ENCODE measurements at regions not wholly inside any gene's neighbourhood (a gene's known extent, or its start where the extent isn't known, plus 50 kb on each side); places are given as distances from the start of the nearest gene placed in this dataset.

DNA sequence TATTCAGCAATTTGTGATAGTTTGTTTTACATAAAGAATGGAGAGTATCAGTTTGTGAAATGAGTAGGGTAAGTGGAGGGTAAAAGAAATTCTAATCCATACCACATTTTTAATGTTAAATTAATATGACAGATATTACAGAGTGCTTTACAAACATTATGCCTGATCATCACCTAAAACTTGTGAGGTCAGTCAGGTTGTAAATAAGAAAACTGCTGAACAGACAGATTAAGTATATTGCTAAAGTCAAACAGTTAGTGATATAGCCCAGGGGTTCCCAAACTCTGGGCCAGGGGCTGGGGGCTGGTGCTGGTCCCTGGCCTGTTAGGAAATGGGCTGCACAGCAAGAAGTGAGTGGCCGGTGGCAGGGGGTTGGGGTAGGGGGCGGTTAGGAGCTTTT lies 273.6 kb downstream of the TRAM1L1 start:
- Histone ChIP-seq H3K4me3 (ENCODE audit: low read length) (no peak overlapping the region), H3K9me3 (ENCODE audit: low read length) (no peaks in the 10 kb centered on the region), H3K4me1 (ENCODE audit: insufficient read depth, low read length) (no peaks in the 10 kb centered on the region), H3K36me3 (ENCODE audit: insufficient read depth, low read length) (no peaks in the 10 kb centered on the region), H3K27me3 (ENCODE audit: insufficient read depth, low read length, poor library complexity, severe bottlenecking) (no peaks in the 10 kb centered on the region), H3K27ac (ENCODE audit: low read depth, low read length) (no peak overlapping the region)
- H3K4me3 Mint-ChIP-seq, result no peak overlapping the region
- no peaks in the 10 kb centered on the region for H3K4me1 Mint-ChIP-seq
- H3K36me3 Mint-ChIP-seq, result no peaks in the 10 kb centered on the region
- H3K27ac Mint-ChIP-seq, result no peak overlapping the region
- CTCF ChIA-PET, result no interaction called here
- H3K27me3 Mint-ChIP-seq, result no peaks in the 10 kb centered on the region
- no peak for DNase-seq
- POLR2A ChIA-PET, result no interaction called here
- H3K9me3 Mint-ChIP-seq, result peaks cover 0 to 16% (median 7%) of the 10 kb centered on the region in 5 donors

DNA sequence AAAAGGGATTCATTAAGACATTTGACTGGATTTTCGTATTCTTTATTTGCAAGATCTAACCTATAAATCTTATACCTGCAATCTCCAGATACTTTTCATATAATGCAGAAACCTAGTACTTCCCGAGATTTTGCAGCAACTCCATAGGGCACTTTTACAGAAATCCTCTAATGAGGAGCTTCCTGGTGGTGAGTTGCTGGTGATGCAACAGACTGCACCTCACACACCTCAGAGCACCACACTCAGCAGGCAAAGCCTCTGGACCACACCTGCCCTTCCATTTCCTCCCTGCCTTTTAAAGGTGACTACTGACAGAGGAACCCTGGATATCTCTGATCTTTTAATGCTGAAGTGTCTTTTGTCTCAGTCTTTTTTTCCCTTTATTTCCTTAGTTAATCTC lies 289.4 kb downstream of the TRAM1L1 start:
- no peaks in the 10 kb centered on the region for H3K9me3 ChIP-seq (ENCODE audit: low read length)
- no peak overlapping the region for H3K27ac Mint-ChIP-seq
- POLR2A ChIA-PET, result no interaction called here
- peaks cover 0 to 6% (median 0%) of the 10 kb centered on the region in 5 donors for H3K9me3 Mint-ChIP-seq
- H3K4me3 ChIP-seq (ENCODE audit: low read length), result no peak overlapping the region
- no peaks in the 10 kb centered on the region for H3K36me3 Mint-ChIP-seq
- no peaks in the 10 kb centered on the region for H3K27me3 Mint-ChIP-seq
- H3K27ac ChIP-seq (ENCODE audit: low read depth, low read length), result no peak overlapping the region
- no peaks in the 10 kb centered on the region for H3K36me3 ChIP-seq (ENCODE audit: insufficient read depth, low read length)
- H3K4me3 Mint-ChIP-seq, result no peak overlapping the region
- no peaks in the 10 kb centered on the region for H3K4me1 ChIP-seq (ENCODE audit: insufficient read depth, low read length)
- no peaks in the 10 kb centered on the region for H3K27me3 ChIP-seq (ENCODE audit: insufficient read depth, low read length, poor library complexity, severe bottlenecking)
- DNase-seq, result no peak
- CTCF ChIA-PET, result no interaction called here
- no peaks in the 10 kb centered on the region for H3K4me1 Mint-ChIP-seq

DNA sequence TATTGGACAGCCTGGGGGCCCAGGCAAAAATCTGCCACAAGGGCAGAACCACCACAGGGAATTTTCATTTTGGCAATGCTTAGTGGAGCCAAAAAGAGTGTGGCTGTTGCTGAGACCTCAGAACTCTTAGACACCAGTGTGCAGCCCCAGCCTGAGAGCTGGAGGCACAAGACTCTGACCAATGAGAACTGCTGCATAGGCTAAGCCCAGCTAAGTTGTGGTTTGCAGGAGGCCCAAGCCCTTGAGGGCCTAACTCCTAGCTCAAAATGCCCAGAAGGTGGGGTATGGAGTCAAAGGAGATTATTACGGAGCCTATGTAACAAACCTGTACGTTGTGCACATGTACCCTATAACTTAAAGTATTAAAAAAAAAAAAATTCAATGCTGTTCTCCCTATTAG lies 296.7 kb downstream of the TRAM1L1 start:
- no peak overlapping the region for H3K27ac Mint-ChIP-seq
- H3K9me3 Mint-ChIP-seq, result peaks cover 0 to 17% (median 0%) of the 10 kb centered on the region in 5 donors
- ChIA-PET CTCF (no interaction called here), POLR2A (no interaction called here)
- DNase-seq, result no peak
- Histone ChIP-seq H3K4me3 (ENCODE audit: low read length) (no peak overlapping the region), H3K36me3 (ENCODE audit: insufficient read depth, low read length) (no peaks in the 10 kb centered on the region), H3K27ac (ENCODE audit: low read depth, low read length) (no peak overlapping the region), H3K4me1 (ENCODE audit: insufficient read depth, low read length) (no peaks in the 10 kb centered on the region), H3K27me3 (ENCODE audit: insufficient read depth, low read length, poor library complexity, severe bottlenecking) (no peaks in the 10 kb centered on the region), H3K9me3 (ENCODE audit: low read length) (no peaks in the 10 kb centered on the region)
- H3K4me1 Mint-ChIP-seq, result no peaks in the 10 kb centered on the region
- H3K27me3 Mint-ChIP-seq, result no peaks in the 10 kb centered on the region
- no peaks in the 10 kb centered on the region for H3K36me3 Mint-ChIP-seq
- no peak overlapping the region for H3K4me3 Mint-ChIP-seq

DNA sequence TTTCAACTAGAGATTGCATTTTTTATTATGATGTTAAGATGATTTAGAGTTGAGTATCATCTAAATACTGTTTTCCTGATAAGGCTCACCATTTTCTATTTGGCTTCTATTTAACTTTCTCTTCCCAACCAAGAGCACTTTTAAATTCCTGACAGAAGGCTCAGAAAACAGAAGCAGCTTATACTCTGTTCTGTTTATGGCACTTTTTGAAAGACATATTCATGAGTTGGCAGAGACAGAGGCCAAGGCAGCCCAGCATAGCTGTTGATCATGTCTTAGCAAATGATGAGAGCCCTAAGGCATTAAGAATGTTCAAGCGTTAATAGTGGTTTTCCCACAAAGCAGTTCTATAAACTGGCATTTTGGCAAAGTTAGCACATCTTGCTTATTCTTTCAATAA lies 330.3 kb downstream of the TRAM1L1 start:
- Histone ChIP-seq H3K4me3 (ENCODE audit: low read length) (no peak overlapping the region), H3K4me1 (ENCODE audit: insufficient read depth, low read length) (no peaks in the 10 kb centered on the region), H3K9me3 (ENCODE audit: low read length) (no peaks in the 10 kb centered on the region), H3K27ac (ENCODE audit: low read depth, low read length) (no peak overlapping the region), H3K27me3 (ENCODE audit: insufficient read depth, low read length, poor library complexity, severe bottlenecking) (no peaks in the 10 kb centered on the region), H3K36me3 (ENCODE audit: insufficient read depth, low read length) (no peaks in the 10 kb centered on the region)
- ChIA-PET POLR2A (no interaction called here), CTCF (no interaction called here)
- Mint-ChIP-seq H3K9me3 (peaks cover 0 to 4% (median 2%) of the 10 kb centered on the region in 5 donors), H3K27ac (no peak overlapping the region), H3K4me1 (no peaks in the 10 kb centered on the region), H3K4me3 (no peak overlapping the region), H3K27me3 (no peaks in the 10 kb centered on the region), H3K36me3 (no peaks in the 10 kb centered on the region)
- DNase-seq, result no peak

DNA sequence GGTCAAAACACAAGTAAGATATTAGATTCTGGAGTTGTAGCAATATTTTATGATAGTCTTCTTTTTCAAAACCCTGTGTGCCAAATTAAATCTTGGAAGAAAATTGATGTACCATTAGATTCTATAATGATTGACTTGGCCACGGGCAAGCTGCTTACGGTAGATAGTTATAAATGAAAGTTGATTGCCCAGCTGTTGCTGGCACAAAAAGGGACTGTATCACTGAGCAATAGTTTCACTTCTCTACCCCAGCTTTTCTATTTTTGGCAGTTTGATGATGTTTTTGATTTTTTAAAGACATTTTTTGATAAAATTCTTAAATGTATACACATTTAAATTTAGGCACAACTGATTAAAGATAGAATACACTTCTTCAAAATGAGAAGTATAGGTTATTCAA lies 333.3 kb downstream of the TRAM1L1 start:
- H3K9me3 Mint-ChIP-seq, result peaks cover 0 to 8% (median 4%) of the 10 kb centered on the region in 5 donors
- H3K36me3 ChIP-seq (ENCODE audit: insufficient read depth, low read length), result no peaks in the 10 kb centered on the region
- no peak overlapping the region for H3K4me3 ChIP-seq (ENCODE audit: low read length)
- no peak overlapping the region for H3K27ac ChIP-seq (ENCODE audit: low read depth, low read length)
- no peaks in the 10 kb centered on the region for H3K4me1 ChIP-seq (ENCODE audit: insufficient read depth, low read length)
- H3K27me3 ChIP-seq (ENCODE audit: insufficient read depth, low read length, poor library complexity, severe bottlenecking), result no peaks in the 10 kb centered on the region
- H3K4me3 Mint-ChIP-seq, result no peak overlapping the region
- no peak overlapping the region for H3K27ac Mint-ChIP-seq
- H3K27me3 Mint-ChIP-seq, result no peaks in the 10 kb centered on the region
- H3K4me1 Mint-ChIP-seq, result no peaks in the 10 kb centered on the region
- ChIA-PET CTCF (no interaction called here), POLR2A (no interaction called here)
- no peaks in the 10 kb centered on the region for H3K36me3 Mint-ChIP-seq
- no peaks in the 10 kb centered on the region for H3K9me3 ChIP-seq (ENCODE audit: low read length)
- no peak for DNase-seq

DNA sequence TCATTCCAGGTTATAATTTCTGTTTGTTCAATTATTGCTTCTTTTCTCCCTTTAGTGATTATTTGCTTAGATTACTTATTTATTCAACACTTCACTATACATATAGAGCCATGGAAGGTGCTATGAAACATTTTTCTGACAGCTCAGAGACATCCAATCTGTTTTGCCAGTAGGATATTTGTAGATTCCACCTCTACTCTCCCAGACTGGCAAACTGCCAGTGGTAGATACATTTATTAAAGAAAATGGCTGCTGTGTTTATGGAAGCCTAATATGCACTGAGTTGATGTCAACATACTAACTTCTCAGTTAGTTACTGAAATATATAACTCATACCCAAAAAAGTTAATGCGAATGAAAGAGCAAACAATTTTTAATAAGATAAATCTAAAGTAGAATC lies 348.6 kb downstream of the TRAM1L1 start:
- H3K9me3 ChIP-seq (ENCODE audit: low read length), result no peaks in the 10 kb centered on the region
- no peaks in the 10 kb centered on the region for H3K36me3 ChIP-seq (ENCODE audit: insufficient read depth, low read length)
- no peak overlapping the region for H3K4me3 ChIP-seq (ENCODE audit: low read length)
- ChIA-PET CTCF (no interaction called here), POLR2A (no interaction called here)
- H3K27me3 ChIP-seq (ENCODE audit: insufficient read depth, low read length, poor library complexity, severe bottlenecking), result no peaks in the 10 kb centered on the region
- H3K27ac ChIP-seq (ENCODE audit: low read depth, low read length), result no peak overlapping the region
- H3K27ac Mint-ChIP-seq, result no peak overlapping the region
- H3K4me1 Mint-ChIP-seq, result no peaks in the 10 kb centered on the region
- no peaks in the 10 kb centered on the region for H3K4me1 ChIP-seq (ENCODE audit: insufficient read depth, low read length)
- no peaks in the 10 kb centered on the region for H3K36me3 Mint-ChIP-seq
- no peak overlapping the region for H3K4me3 Mint-ChIP-seq
- no peaks in the 10 kb centered on the region for H3K27me3 Mint-ChIP-seq
- DNase-seq, result no peak
- peaks cover 0 to 25% (median 8%) of the 10 kb centered on the region in 5 donors for H3K9me3 Mint-ChIP-seq

DNA sequence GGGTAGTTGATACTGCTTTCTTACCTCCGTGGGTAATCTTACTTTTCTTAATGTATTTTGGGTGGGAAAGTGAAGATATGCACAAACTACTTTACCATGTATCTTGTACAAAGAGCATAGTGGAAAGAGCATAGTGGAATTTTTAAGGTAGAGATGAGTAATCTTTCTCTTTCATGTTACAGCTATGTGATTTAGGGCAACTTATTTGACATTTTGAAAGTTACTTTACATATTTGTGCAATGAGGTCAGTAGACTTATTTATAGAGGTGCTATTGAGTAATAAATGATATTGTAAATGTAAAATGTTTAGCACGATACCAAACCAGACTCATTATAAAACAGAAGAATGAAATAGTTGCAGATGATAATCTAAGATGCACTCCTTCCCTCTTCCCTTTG lies 351.2 kb downstream of the TRAM1L1 start:
- no peak overlapping the region for H3K4me3 Mint-ChIP-seq
- peaks cover 0 to 29% (median 3%) of the 10 kb centered on the region in 5 donors for H3K9me3 Mint-ChIP-seq
- Histone ChIP-seq H3K9me3 (ENCODE audit: low read length) (no peaks in the 10 kb centered on the region), H3K36me3 (ENCODE audit: insufficient read depth, low read length) (no peaks in the 10 kb centered on the region), H3K27ac (ENCODE audit: low read depth, low read length) (no peak overlapping the region), H3K4me1 (ENCODE audit: insufficient read depth, low read length) (no peaks in the 10 kb centered on the region), H3K27me3 (ENCODE audit: insufficient read depth, low read length, poor library complexity, severe bottlenecking) (no peaks in the 10 kb centered on the region), H3K4me3 (ENCODE audit: low read length) (no peak overlapping the region)
- no peaks in the 10 kb centered on the region for H3K4me1 Mint-ChIP-seq
- no peaks in the 10 kb centered on the region for H3K36me3 Mint-ChIP-seq
- no peak overlapping the region for H3K27ac Mint-ChIP-seq
- no peaks in the 10 kb centered on the region for H3K27me3 Mint-ChIP-seq
- ChIA-PET POLR2A (no interaction called here), CTCF (no interaction called here)
- no peak for DNase-seq

DNA sequence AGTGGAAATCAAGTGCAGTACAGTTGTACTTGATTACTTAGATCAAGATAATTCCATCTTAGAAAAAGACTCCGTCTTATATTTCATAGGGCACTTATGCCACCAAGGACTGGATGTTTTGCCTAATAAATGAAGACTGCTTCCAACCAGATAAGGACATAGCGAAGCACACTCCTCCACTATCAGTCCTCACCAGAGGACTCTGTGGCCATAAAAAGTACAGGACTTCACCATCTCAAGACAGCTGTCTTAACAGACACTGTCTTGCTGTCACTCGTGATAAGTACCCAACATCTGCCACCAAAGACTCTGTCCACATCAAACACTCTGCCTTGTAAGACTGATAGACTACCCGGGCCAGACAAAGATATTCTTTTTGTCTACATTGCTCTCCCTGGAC lies 352.0 kb downstream of the TRAM1L1 start:
- H3K9me3 Mint-ChIP-seq, result peaks cover 0 to 29% (median 3%) of the 10 kb centered on the region in 5 donors
- no peak overlapping the region for H3K27ac ChIP-seq (ENCODE audit: low read depth, low read length)
- no peaks in the 10 kb centered on the region for H3K27me3 ChIP-seq (ENCODE audit: insufficient read depth, low read length, poor library complexity, severe bottlenecking)
- DNase-seq, result no peak
- no peak overlapping the region for H3K27ac Mint-ChIP-seq
- H3K4me3 ChIP-seq (ENCODE audit: low read length), result no peak overlapping the region
- POLR2A ChIA-PET, result no interaction called here
- no peaks in the 10 kb centered on the region for H3K9me3 ChIP-seq (ENCODE audit: low read length)
- no peaks in the 10 kb centered on the region for H3K36me3 ChIP-seq (ENCODE audit: insufficient read depth, low read length)
- H3K36me3 Mint-ChIP-seq, result no peaks in the 10 kb centered on the region
- H3K27me3 Mint-ChIP-seq, result no peaks in the 10 kb centered on the region
- no peak overlapping the region for H3K4me3 Mint-ChIP-seq
- no peaks in the 10 kb centered on the region for H3K4me1 Mint-ChIP-seq
- no peaks in the 10 kb centered on the region for H3K4me1 ChIP-seq (ENCODE audit: insufficient read depth, low read length)
- CTCF ChIA-PET, result no interaction called here

DNA sequence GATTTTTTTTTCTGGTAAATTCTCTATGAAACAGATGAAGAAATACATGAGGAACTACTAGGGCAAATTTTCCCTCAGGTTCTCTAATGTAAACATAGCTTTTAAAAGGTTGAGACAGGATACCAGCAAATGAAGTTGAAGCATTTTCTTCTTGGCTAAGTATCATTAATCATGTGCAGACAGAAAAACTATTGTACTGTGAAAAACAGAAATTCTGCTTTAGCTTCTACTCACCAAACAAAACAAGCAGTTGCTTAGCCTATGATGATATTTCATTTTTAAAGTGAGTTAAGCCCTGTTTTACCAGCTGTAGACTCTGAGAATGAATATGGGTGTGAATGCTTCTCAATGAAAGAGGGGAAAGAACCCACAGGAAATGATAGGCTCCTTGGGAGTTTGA lies 358.9 kb downstream of the TRAM1L1 start:
- Mint-ChIP-seq H3K27ac (no peak overlapping the region), H3K4me3 (no peak overlapping the region), H3K9me3 (peaks cover 2 to 13% (median 8%) of the 10 kb centered on the region in 5 donors), H3K4me1 (no peaks in the 10 kb centered on the region), H3K27me3 (no peaks in the 10 kb centered on the region), H3K36me3 (no peaks in the 10 kb centered on the region)
- Histone ChIP-seq H3K4me3 (ENCODE audit: low read length) (no peak overlapping the region), H3K27me3 (ENCODE audit: insufficient read depth, low read length, poor library complexity, severe bottlenecking) (no peaks in the 10 kb centered on the region), H3K9me3 (ENCODE audit: low read length) (no peaks in the 10 kb centered on the region), H3K4me1 (ENCODE audit: insufficient read depth, low read length) (no peaks in the 10 kb centered on the region), H3K36me3 (ENCODE audit: insufficient read depth, low read length) (no peaks in the 10 kb centered on the region), H3K27ac (ENCODE audit: low read depth, low read length) (no peak overlapping the region)
- CTCF ChIA-PET, result no interaction called here
- DNase-seq, result no peak
- POLR2A ChIA-PET, result no interaction called here
